ENCODE measurements at regions not wholly inside any gene's neighbourhood (a gene's known extent, or its start where the extent isn't known, plus 50 kb on each side); places are given as distances from the start of the nearest gene placed in this dataset.

DNA sequence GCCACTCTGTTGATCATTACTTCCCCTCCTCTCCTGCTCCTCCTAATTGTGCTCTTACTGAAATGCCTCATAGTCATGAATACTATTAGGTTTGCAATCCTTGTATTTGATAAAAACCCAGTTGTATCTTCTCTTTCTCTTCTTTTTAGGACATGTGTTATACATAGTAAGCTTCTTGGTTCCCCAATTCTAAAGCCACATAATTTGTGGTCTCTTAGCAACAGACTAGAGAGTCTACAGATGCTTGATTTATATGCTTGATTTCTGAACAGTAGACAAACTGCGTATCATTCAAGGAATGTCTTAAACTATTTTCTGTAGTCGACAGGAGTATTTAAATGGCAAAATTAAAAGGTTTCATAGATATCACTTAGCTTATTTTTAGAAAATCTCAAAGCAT lies 1598.9 kb downstream of the PLA2G4A start:
- DNase-seq (no peak), ATAC-seq (no peak)

GRCh38 chr1:188429386-188429785 lies 1600.6 kb downstream of the PLA2G4A start:
- DNase-seq, result no peak
- no peak for ATAC-seq

DNA sequence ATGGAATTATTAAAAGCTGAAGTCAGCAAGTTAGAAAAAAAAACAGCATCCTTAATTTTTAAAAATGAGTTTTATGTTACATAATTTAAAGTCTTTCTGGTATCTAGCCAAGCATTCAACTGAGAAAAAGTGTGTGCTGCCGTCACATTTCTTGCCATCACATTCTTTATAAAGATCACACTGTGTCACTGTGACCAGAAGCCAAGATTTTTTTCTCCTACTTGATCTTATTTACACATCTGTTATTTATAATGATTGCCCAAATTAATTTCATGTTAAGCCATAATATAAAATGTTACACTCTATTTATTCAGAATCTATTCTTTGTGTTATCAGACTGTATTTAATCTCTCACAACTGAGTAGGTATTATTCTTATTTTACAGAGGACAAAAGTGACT lies 1603.7 kb downstream of the PLA2G4A start:
- ATAC-seq, result no peak
- DNase-seq, result no peak

DNA sequence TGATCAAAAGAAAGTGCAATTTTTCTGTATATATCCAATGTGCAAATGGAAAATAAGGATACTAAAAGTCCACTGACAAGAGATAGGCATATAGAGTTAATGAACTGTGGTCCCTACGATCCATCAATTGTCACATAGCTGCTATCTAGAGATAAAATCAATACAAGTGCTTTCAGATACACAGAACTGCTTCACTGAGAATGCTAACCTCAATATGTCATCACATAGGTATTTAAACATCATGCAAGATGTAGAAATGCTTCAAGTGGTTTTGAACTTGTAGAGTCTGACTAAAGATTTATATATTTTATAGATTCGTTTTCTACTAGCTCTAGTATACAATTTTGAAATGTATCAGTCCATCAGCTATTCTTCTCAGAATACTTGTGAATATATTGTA lies 1604.7 kb downstream of the PLA2G4A start:
- no peak for ATAC-seq
- no peak for DNase-seq

DNA sequence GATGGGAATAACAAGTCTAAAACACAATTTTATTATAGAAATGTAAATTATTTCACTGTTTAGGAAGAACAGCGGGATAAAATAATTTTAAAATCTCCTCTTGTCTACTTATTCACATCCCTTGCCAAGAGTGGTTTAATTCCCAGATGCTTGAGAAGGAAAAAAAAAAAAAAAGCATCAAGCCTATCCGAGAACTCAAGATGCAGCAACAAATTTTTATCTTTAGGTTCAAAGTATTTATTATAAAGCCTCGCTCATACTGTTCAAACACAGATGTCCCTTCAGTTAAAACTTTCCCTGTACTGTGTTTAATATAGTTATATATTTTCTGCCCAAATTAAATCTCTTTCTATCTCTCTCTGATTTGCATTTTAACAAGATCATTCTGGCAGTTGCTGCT lies 1615.8 kb downstream of the PLA2G4A start:
- DNase-seq (no peak), ATAC-seq (no peak)

- DNase-seq, result no peak
- no peak for ATAC-seq
These were observed 1634.1 kb downstream of the PLA2G4A start for GRCh38 chr1:188462837-188463236.

- DNase-seq (no peak), ATAC-seq (no peak)
These were observed 1635.2 kb downstream of the PLA2G4A start for GRCh38 chr1:188463919-188464318.

DNA sequence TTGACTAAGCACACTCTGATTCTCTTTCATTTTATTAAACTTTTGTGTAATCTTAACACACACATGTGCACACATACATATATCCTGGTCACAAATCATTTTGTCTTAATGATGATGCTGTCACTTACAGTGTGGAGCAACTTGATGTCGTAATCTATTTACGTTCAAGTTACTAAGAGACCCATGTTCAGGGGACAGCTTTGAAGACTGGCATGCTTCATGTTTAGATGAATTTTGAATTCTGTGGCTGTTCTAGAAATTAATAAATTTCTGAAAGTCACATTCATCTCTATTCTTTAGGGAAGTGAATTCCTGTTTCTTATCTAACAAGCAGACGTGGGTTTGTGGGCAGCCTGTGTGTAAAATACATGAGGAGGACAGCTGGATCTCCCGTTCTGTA lies 1637.8 kb downstream of the PLA2G4A start:
- DNase-seq, result no peak
- ATAC-seq, result no peak

GRCh38 chr1:188476606-188477005 lies 1647.9 kb downstream of the PLA2G4A start:
- ATAC-seq, result no peak
- no peak for DNase-seq

- DNase-seq, result no peak
- no peak for ATAC-seq
These were observed 1660.8 kb downstream of the PLA2G4A start for GRCh38 chr1:188489336-188490112.

DNA sequence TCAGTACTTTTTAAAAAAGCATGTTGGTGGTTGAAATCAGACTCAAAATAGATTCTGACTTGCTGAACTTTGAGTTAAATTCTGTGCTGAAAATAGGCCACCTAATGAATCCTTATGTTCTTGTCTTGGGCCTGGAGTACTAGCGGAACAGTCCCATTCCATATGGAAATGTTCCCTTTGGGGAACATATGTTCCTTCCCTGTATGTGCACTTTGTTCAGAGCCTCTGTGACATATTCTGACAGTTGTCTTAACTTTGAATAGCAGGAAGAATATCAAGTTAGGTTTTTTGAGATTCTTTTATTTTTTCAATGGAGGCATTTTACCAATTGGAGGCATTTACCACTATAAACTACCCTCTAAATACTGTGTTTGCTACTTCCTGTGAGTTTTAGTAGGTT lies 1667.8 kb downstream of the PLA2G4A start:
- ATAC-seq (no peak), DNase-seq (no peak)

DNA sequence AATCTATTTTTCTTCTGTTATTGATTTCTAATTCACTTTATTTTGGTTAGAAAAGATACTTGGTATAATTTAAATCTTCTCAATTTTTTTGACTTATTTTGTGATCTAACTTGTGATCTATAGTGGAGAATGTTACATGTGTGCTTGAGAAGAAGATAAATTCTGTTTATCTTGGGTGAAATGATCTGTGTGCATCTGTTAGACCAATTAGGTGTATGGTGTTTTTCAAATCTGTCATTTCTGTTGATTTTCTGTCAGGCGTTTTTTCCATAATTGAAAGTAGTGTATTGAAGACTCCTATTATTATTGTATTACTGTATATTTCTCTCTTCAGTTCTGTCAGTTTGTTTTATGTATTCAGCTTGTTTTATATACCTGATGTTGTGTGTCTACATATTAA lies 1668.3 kb downstream of the PLA2G4A start:
- DNase-seq, result no peak
- no peak for ATAC-seq

- ATAC-seq (no peak), DNase-seq (no peak)
These were observed 1670.9 kb downstream of the PLA2G4A start for GRCh38 chr1:188499690-188500089.

- no peak for ATAC-seq
- DNase-seq, result no peak
These were observed 1686.2 kb downstream of the PLA2G4A start for GRCh38 chr1:188514917-188515316.

GRCh38 chr1:188517139-188517538 lies 1688.4 kb downstream of the PLA2G4A start:
- no peak for ATAC-seq
- no peak for DNase-seq

DNA sequence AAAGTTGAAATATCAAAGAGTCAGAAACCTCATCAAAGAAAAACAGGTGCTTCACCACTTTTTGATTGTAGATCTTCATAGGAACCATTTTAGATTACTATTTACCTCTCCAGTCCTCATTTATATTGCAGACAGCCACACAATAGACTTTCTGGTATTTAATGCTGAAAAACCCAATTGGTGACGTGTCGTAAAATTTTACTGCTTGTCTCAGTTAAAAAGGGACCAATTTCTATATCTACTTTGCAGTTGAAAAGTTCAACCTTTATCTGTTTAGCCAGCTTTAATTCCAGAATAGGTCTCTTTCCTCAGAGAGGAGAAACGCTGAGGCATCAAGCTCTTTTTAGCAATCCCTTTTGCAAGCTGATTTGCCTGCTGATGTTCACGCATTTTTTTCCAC lies 1722.4 kb downstream of the PLA2G4A start:
- DNase-seq, result no peak

DNA sequence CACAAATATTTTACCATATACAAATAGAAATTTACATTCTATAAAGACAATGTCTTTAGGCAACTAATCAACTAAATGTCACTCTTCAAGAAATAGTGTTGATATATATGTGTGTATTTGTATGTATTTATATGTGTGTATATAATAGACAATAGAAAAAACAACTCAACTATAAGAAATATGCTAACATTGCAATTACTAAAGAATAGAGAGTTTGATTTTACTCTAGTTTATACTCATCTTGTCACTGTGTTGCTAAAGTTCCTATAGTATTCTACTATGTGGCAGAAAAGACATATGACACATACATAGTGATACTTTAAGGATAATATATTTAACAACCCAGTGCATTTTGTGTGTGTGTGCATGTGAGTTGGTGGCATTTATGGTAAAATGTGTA lies 1728.3 kb downstream of the PLA2G4A start:
- DNase-seq (no peak), ATAC-seq (no peak)

More for the DNA sequence above, 1722.4 kb downstream of the PLA2G4A start:
- ATAC-seq, result no peak

DNA sequence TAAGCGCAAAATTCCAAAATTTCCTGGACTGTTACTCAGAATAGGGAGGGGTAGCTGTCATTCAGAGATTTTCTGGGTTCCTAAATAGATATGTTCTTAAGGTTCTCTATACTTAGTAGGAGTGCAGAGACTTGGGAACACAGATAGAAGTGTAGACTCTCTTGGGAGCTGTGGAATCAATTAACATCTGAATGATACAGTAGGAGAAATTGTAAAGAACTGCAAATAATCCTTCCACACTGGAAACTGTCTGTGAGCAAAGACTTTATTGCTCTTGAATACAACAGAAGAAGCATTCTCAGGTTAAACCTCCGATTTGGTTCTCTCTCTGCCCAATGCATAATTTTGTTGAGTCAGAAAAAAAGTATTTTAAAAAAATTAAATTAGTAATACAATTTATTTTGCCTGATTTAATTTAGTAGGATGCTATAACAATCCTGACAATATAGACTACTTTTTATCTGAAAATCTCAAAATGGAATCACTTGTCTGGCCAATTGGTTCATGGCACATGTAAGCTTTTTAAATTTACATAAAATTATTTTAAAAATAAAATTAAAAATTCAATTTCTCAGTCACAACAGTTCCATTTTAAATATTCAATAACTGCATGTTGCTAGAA lies 1754.3 kb downstream of the PLA2G4A start:
- DNase-seq, result no peak
- no peak for ATAC-seq

GRCh38 chr1:188584119-188584518 lies 1755.4 kb downstream of the PLA2G4A start:
- ATAC-seq (no peak), DNase-seq (no peak)

- ATAC-seq, result no peak
- no peak for DNase-seq
These were observed 1761.9 kb downstream of the PLA2G4A start for GRCh38 chr1:188590641-188591040.

DNA sequence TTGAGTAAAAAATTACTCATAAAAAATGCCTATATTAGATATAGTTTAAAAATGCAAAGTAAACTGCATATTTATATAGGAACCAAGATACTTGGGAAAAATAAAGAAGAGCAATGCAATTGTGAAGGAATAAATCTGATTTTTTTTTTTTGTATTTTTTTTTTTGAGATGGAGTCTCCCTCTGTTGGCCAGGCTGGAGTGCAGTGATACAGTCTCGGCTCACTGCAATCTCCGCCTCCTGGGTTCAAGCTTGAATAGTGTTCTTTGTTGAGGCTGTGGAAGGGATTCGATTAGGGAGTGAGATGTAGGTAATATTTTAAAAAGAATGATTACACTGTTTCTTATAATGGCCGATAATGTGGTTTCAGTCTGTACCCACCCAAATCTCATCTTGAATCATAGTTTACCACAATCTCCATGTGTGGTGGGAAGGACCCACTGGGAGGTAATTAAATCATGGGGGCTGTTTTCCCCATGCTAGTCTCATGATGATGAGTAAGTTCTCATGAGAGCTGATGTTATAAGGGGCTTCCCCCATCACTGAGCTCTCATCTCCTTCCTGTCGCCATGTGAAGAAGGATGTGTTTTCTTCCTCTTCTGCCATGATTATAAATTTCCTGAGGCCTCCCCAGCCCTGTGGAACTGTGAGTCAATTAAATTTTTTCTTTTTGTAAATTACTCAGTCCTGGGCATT lies 1765.9 kb downstream of the PLA2G4A start:
- ATAC-seq, result no peak
- no peak for DNase-seq

GRCh38 chr1:188599313-188599712 lies 1770.6 kb downstream of the PLA2G4A start:
- no peak for DNase-seq
- ATAC-seq, result no peak

GRCh38 chr1:188611432-188611831 lies 1782.7 kb downstream of the PLA2G4A start:
- DNase-seq, result no peak
- ATAC-seq, result no peak
